Tibial nerve (tissue), 4 donors: ENCODE measurements at regions not wholly inside any gene's neighbourhood (a gene's known extent, or its start where the extent isn't known, plus 50 kb on each side); places are given as distances from the start of the nearest gene placed in this dataset.

Experiments used
- CTCF ChIP-seq, 5 experiments: fragments of 200-600 bp in 3 of 5; fragments of 450-650 bp in 2 of 5; sonication (generic) in 3 of 5; IDR thresholded peaks; one replicate each; pipeline ENCODE4 v1.5.1; 2016 to 2019; ENCODE audit warnings: antibody characterized with exemption in 5 of 5, mild to moderate bottlenecking in 3 of 5, moderate library complexity in 2 of 5
- EP300 ChIP-seq, 2 donors: sonication (generic); formaldehyde crosslinking; IDR thresholded peaks; one replicate each; pipeline ENCODE4 v1.6.1; 2017; ENCODE audit warnings: antibody characterized with exemption in 2 of 2, mild to moderate bottlenecking in 1 of 2

DNA sequence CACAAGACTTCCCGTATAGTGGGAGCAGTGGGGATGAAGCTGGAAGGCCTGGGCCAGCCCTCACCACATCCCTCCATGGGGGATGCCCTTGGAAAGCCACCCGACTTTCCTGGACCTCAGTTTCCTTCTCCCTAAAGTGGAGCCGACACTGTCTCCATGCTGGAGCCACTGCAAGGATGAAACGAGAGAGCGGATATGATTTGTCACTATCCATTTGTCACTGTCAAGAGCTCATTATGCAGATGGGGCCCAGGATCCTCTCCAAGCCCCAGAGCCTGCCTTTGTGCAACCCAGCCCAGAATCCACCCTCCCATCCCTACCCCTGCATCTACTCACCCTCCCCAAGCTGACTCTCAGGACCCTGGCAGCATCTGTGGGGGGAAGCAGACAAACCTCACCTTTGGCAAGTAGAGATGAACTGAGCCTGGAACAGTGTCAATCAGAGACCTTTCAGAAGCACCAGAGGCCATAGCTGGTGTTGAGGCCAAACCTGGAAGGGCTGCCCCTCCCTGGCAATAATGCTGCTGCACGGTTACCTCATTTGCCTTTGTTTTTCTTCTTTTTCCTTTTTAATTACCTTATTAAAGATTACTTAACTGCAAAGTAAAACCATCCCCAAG lies 287.7 kb upstream of the RTL1 start:
- no peak for TF ChIP-seq CTCF (IDR thresholded peaks at IDR 0.05)
- no peak for TF ChIP-seq EP300 (IDR thresholded peaks at IDR 0.05)
